ENCODE measurements at regions not wholly inside any gene's neighbourhood (a gene's known extent, or its start where the extent isn't known, plus 50 kb on each side); places are given as distances from the start of the nearest gene placed in this dataset.

- no peaks in the 10 kb centered on the region for H3K79me1 ChIP-seq (ENCODE audit: insufficient read depth, low read depth, low read length, poor library complexity, severe bottlenecking)
- no peak overlapping the region for H4K8ac ChIP-seq (replicated peaks; ENCODE audit: insufficient read length, low read depth, low read length)
- no peak overlapping the region for H3K4me3 Mint-ChIP-seq
- H3K18ac ChIP-seq (ENCODE audit: insufficient read length, low read depth, low read length), result no peak overlapping the region
- H3K27ac Mint-ChIP-seq, result peak overlapping the region in 1 of 3 experiments; percentile 44; a peak in 1 of 7 replicates
- no CpG with 5 or more reads among the region's 7 CpGs for WGBS (ENCODE audit: extremely low coverage, insufficient read length, low lambda C conversion rate)
- H3K23ac ChIP-seq (ENCODE audit: insufficient read length, low read depth, low read length), result no peak overlapping the region
- H3K4ac ChIP-seq (ENCODE audit: low read depth, low read length), result no peak overlapping the region
- no peak overlapping the region for H2BK20ac ChIP-seq (ENCODE audit: low read depth, low read length, poor library complexity, severe bottlenecking)
- H3K4me1 ChIP-seq (ENCODE audit: insufficient read depth, low read length), result no peaks in the 10 kb centered on the region
- no peak overlapping the region for H3K56ac ChIP-seq (ENCODE audit: insufficient read length, low read depth, low read length)
- H3K4me2 ChIP-seq (ENCODE audit: insufficient read depth, insufficient read length, low read length), result no peak overlapping the region
- no peaks in the 10 kb centered on the region; a peak in 1 of 5 replicates for H3K9me3 Mint-ChIP-seq
- no peak overlapping the region for H3K9ac ChIP-seq (ENCODE audit: extremely low read depth, insufficient read length, low read length)
- H4K5ac ChIP-seq (ENCODE audit: insufficient read length, low read depth, low read length), result no peak overlapping the region
- no peaks in the 10 kb centered on the region; the same call in 1 of the 2 replicates for H3K27me3 Mint-ChIP-seq (ENCODE audit: low read depth)
- no peaks in the 10 kb centered on the region for H3K27me3 ChIP-seq (ENCODE audit: insufficient read depth, low read length)
- no peak overlapping the region for H2BK12ac ChIP-seq (ENCODE audit: insufficient read length, low read depth, low read length)
- no peak for DNase-seq
- no peak overlapping the region for H2BK15ac ChIP-seq (ENCODE audit: low read depth, low read length)
- TF ChIP-seq CTCF (conservative IDR thresholded peaks at IDR 0.05), result no peak
- H3K23me2 ChIP-seq (ENCODE audit: insufficient read length, low read depth, low read length, poor library complexity, severe bottlenecking), result no peaks in the 10 kb centered on the region
- no peak overlapping the region for H2AFZ ChIP-seq (ENCODE audit: low read length)
- H3K79me2 ChIP-seq (ENCODE audit: insufficient read depth, low read length), result no peaks in the 10 kb centered on the region
- peaks cover 0 to 1% (median 0%) of the 10 kb centered on the region in 3 experiments; a peak in 2 of 7 replicates for H3K36me3 Mint-ChIP-seq (ENCODE audit: insufficient read depth in 1 of 3, low read depth in 3 of 3)
- H2BK5ac ChIP-seq (ENCODE audit: insufficient read length, low read length), result no peak overlapping the region
- H2BK120ac ChIP-seq (ENCODE audit: low read depth, low read length, poor library complexity, severe bottlenecking), result no peak overlapping the region
- H4K91ac ChIP-seq (ENCODE audit: insufficient read length, low read depth, low read length), result no peak overlapping the region
- H4K20me1 ChIP-seq (ENCODE audit: control insufficient read depth, insufficient read depth, insufficient read length), result no peaks in the 10 kb centered on the region
- no peak overlapping the region for H2AK5ac ChIP-seq (ENCODE audit: insufficient read length, low read length)
- no peaks in the 10 kb centered on the region for H3K9me3 ChIP-seq (ENCODE audit: control insufficient read depth, low read depth, low read length)
- no peak overlapping the region for H3K27ac ChIP-seq (ENCODE audit: insufficient read length, low read depth, low read length)
- H3K4me1 Mint-ChIP-seq, result peaks cover 0 to 6% of the 10 kb centered on the region in 2 experiments; a peak in 2 of 4 replicates
- no peak overlapping the region for H3K14ac ChIP-seq (ENCODE audit: insufficient read depth, low read length)
- H3T11ph ChIP-seq (ENCODE audit: low read length), result no peak overlapping the region
These were observed 215.8 kb upstream of the SFRP2 start for GRCh38 chr4:154004507-154005170.

Data from H9 (cell line).